Tibial nerve (tissue), 4 donors: ENCODE measurements at regions not wholly inside any gene's neighbourhood (a gene's known extent, or its start where the extent isn't known, plus 50 kb on each side); places are given as distances from the start of the nearest gene placed in this dataset.

Experiments
- CTCF ChIP-seq, 5 experiments: fragments of 200-600 bp in 3 of 5; fragments of 450-650 bp in 2 of 5; sonication (generic) in 3 of 5; IDR thresholded peaks; one replicate each; pipeline ENCODE4 v1.5.1; 2016 to 2019; ENCODE audit warnings: antibody characterized with exemption in 5 of 5, mild to moderate bottlenecking in 3 of 5, moderate library complexity in 2 of 5
- EP300 ChIP-seq, 2 donors: sonication (generic); formaldehyde crosslinking; IDR thresholded peaks; one replicate each; pipeline ENCODE4 v1.6.1; 2017; ENCODE audit warnings: antibody characterized with exemption in 2 of 2, mild to moderate bottlenecking in 1 of 2

DNA sequence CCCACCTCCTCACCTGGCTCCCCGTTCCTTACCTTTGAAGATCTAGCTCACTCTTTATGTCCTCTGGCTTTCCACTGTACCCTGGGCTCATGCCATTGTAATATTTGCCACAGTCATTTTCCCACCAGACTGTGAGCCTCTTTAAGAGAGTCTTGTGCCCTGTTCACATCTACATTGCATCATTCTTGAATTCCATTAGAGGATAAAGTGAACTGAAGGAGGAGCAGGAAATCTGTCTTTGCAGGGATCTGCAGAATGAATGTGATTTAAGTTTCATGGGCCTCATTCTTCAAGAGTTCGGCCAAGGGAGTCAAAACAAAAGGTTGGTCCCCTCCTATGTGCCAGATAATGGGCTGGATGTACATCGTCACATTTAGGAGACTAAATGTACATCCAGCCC is 272.6 kb upstream of the CITED2 start:
- no peak for TF ChIP-seq CTCF (IDR thresholded peaks at IDR 0.05)
- TF ChIP-seq EP300 (IDR thresholded peaks at IDR 0.05): no peak
